ENCODE measurements at regions not wholly inside any gene's neighbourhood (a gene's known extent, or its start where the extent isn't known, plus 50 kb on each side); places are given as distances from the start of the nearest gene placed in this dataset.

GRCh38 chr16:73192232-73192894, 144.4 kb upstream of the ZFHX3 start:
- no peak for FAIRE-seq
- peaks cover 0 to 6% (median 0%) of the 10 kb centered on the region in 4 experiments; a peak in 2 of 7 replicates for H3K27me3 ChIP-seq (replicated peaks in 1 of 4; ENCODE audit: control insufficient read depth in 3 of 4, extremely low read depth in 1 of 4, insufficient read depth in 3 of 4, low read length in 3 of 4)
- no peak overlapping the region for H2BK15ac ChIP-seq (ENCODE audit: low read length)
- H4K5ac ChIP-seq (ENCODE audit: insufficient read length, low read depth, low read length) = no peak overlapping the region
- no peak overlapping the region for H2BK20ac ChIP-seq (ENCODE audit: low read length)
- no peak overlapping the region for H2BK12ac ChIP-seq (ENCODE audit: low read depth, low read length)
- H3K18ac ChIP-seq (ENCODE audit: extremely low read depth, low read length) = no peak overlapping the region
- H3K79me2 ChIP-seq (ENCODE audit: control insufficient read depth in 1 of 2, insufficient read depth in 2 of 2, low read length in 2 of 2) = no peaks in the 10 kb centered on the region
- no peak overlapping the region for H3K4ac ChIP-seq (replicated peaks; ENCODE audit: insufficient read length, low read depth, low read length)
- no peaks in the 10 kb centered on the region for H3K9me3 ChIP-seq (ENCODE audit: insufficient read depth in 2 of 2, low read depth in 1 of 2, low read length in 1 of 2)
- H2AK5ac ChIP-seq (ENCODE audit: low read depth, low read length) = no peak overlapping the region
- no peak overlapping the region for H3K27ac ChIP-seq (ENCODE audit: low read depth, low read length)
- H3K23me2 ChIP-seq (ENCODE audit: low read depth, low read length) = no peaks in the 10 kb centered on the region
- H3K56ac ChIP-seq (replicated peaks; ENCODE audit: insufficient read length, low read depth, low read length) = no peak overlapping the region
- no peak overlapping the region for H2AFZ ChIP-seq (ENCODE audit: low read length)
- WGBS, 2 experiments (ENCODE audit: extremely low coverage in 1 of 2, insufficient coverage in 1 of 2, insufficient read length in 1 of 2, insufficient replicate concordance in 2 of 2, low coverage in 1 of 2, low lambda C conversion rate in 2 of 2, missing lambda C conversion rate in 1 of 2) = 86% methylated on average over 18 of the region's 19 CpGs; no CpG with 5 or more reads in 1 of the 2 experiments
- ChIA-PET POLR2A (ENCODE audit: partially characterized antibody) (no interaction called here), CTCF (ENCODE audit: partially characterized antibody) (interaction anchor here (0.7 to 1.8 kb wide), 8 partner anchors 8 to 366 kb away, joined by 3 to 4 read pairs (median 3); no protein-coding TSS in a partner anchor)
- H3K14ac ChIP-seq (ENCODE audit: insufficient read length) = no peak overlapping the region
- no peak overlapping the region for H4K91ac ChIP-seq (replicated peaks; ENCODE audit: insufficient read length, low read length)
- no peaks in the 10 kb centered on the region for H3K36me3 ChIP-seq (ENCODE audit: control insufficient read depth in 2 of 4, insufficient read depth in 4 of 4, low read length in 3 of 4)
- no peaks in the 10 kb centered on the region for H4K20me1 ChIP-seq (replicated peaks in 1 of 2; ENCODE audit: control insufficient read depth in 1 of 2, insufficient read depth in 2 of 2, low read length in 2 of 2)
- H3K79me1 ChIP-seq (ENCODE audit: low read depth, low read length) = no peaks in the 10 kb centered on the region
- no peak overlapping the region for H3K4me3 ChIP-seq (ENCODE audit: extremely low read depth in 1 of 4, insufficient read depth in 2 of 4, low read depth in 3 of 4, low read length in 4 of 4)
- H2BK5ac ChIP-seq (ENCODE audit: low read depth, low read length) = no peak overlapping the region
- no peak for TF ChIP-seq TAF1 (IDR thresholded peaks at IDR 0.05; ENCODE audit: low read depth, low read length)
- no peak for TF ChIP-seq CEBPB (IDR thresholded peaks at IDR 0.05; ENCODE audit: low read depth, low read length)
- TF ChIP-seq SAP30 (IDR thresholded peaks at IDR 0.05; ENCODE audit: insufficient read depth, insufficient replicate concordance, low read length) = no peak
- TF ChIP-seq KDM1A (IDR thresholded peaks at IDR 0.05; ENCODE audit: borderline replicate concordance, low read length) = no peak
- no peak for TF ChIP-seq KDM5A (IDR thresholded peaks at IDR 0.05; ENCODE audit: low read length)
- no peak for TF ChIP-seq KDM4A (IDR thresholded peaks at IDR 0.05; ENCODE audit: low read depth, low read length, severe bottlenecking)
- TF ChIP-seq SRF (IDR thresholded peaks at IDR 0.05; ENCODE audit: low read depth, low read length) = no peak
- TF ChIP-seq CHD1 (IDR thresholded peaks at IDR 0.05; ENCODE audit: low read depth, low read length) = no peak
- TF ChIP-seq TBP (IDR thresholded peaks at IDR 0.05; ENCODE audit: low read depth, low read length) = no peak
- H3K23ac ChIP-seq (ENCODE audit: insufficient read length) = no peak overlapping the region
- H2BK120ac ChIP-seq (replicated peaks; ENCODE audit: low read depth, low read length) = no peak overlapping the region
- H3K4me1 ChIP-seq (replicated peaks in 1 of 4; ENCODE audit: control insufficient read depth in 3 of 4, insufficient read depth in 4 of 4, low read length in 3 of 4) = no peaks in the 10 kb centered on the region; a peak in 1 of 7 replicates
- H3K9ac ChIP-seq (replicated peaks in 1 of 4; ENCODE audit: extremely low read depth in 1 of 4, low read depth in 3 of 4, low read length in 3 of 4) = no peak overlapping the region
- H3K4me2 ChIP-seq (ENCODE audit: insufficient read depth in 1 of 2, low read depth in 2 of 2, low read length in 2 of 2) = no peak overlapping the region
- no peak for DNase-seq (ENCODE audit: low read depth in 1 of 2, low spot score in 2 of 2)
- no peak overlapping the region for H4K8ac ChIP-seq (ENCODE audit: extremely low read depth, insufficient read depth, low read length)

All from H1 (cell line).